ENCODE measurements at regions not wholly inside any gene's neighbourhood (a gene's known extent, or its start where the extent isn't known, plus 50 kb on each side); places are given as distances from the start of the nearest gene placed in this dataset.

- Mint-ChIP-seq H3K4me1 (ENCODE audit: low read depth, unreplicated experiment) (no peaks in the 10 kb centered on the region), H3K4me3 (ENCODE audit: unreplicated experiment) (no peak overlapping the region), H3K9me3 (ENCODE audit: unreplicated experiment) (no peaks in the 10 kb centered on the region), H3K27me3 (ENCODE audit: unreplicated experiment) (no peaks in the 10 kb centered on the region), H3K27ac (ENCODE audit: unreplicated experiment) (no peak overlapping the region), H3K36me3 (ENCODE audit: unreplicated experiment) (no peaks in the 10 kb centered on the region)
- DNase-seq: no peak
- no peak for TF ChIP-seq CTCF (IDR thresholded peaks at IDR 0.05; ENCODE audit: partially characterized antibody, unreplicated experiment)
Measured at GRCh38 chr1:73930293-73930692, 267.7 kb downstream of the LRRIQ3 start.

GRCh38 chr1:73914951-73915350, 283.0 kb downstream of the LRRIQ3 start:
- peaks cover 13% of the 10 kb centered on the region for H3K36me3 Mint-ChIP-seq (ENCODE audit: unreplicated experiment)
- H3K4me3 Mint-ChIP-seq (ENCODE audit: unreplicated experiment): no peak overlapping the region
- H3K27me3 Mint-ChIP-seq (ENCODE audit: unreplicated experiment): peaks cover 4% of the 10 kb centered on the region
- H3K27ac Mint-ChIP-seq (ENCODE audit: unreplicated experiment): no peak overlapping the region
- TF ChIP-seq CTCF (IDR thresholded peaks at IDR 0.05; ENCODE audit: partially characterized antibody, unreplicated experiment): no peak
- no peak for DNase-seq
- H3K9me3 Mint-ChIP-seq (ENCODE audit: unreplicated experiment): peaks cover 4% of the 10 kb centered on the region
- no peaks in the 10 kb centered on the region for H3K4me1 Mint-ChIP-seq (ENCODE audit: low read depth, unreplicated experiment)

- no peak overlapping the region for H3K27ac Mint-ChIP-seq (ENCODE audit: unreplicated experiment)
- no peak overlapping the region for H3K4me3 Mint-ChIP-seq (ENCODE audit: unreplicated experiment)
- no peaks in the 10 kb centered on the region for H3K4me1 Mint-ChIP-seq (ENCODE audit: low read depth, unreplicated experiment)
- H3K9me3 Mint-ChIP-seq (ENCODE audit: unreplicated experiment): peaks cover 3% of the 10 kb centered on the region
- DNase-seq: no peak
- no peak for TF ChIP-seq CTCF (IDR thresholded peaks at IDR 0.05; ENCODE audit: partially characterized antibody, unreplicated experiment)
- H3K27me3 Mint-ChIP-seq (ENCODE audit: unreplicated experiment): peaks cover 4% of the 10 kb centered on the region
- peaks cover 13% of the 10 kb centered on the region for H3K36me3 Mint-ChIP-seq (ENCODE audit: unreplicated experiment)
Measured at GRCh38 chr1:73913025-73913424, 285.0 kb downstream of the LRRIQ3 start.

GRCh38 chr1:73911849-73912248, 286.1 kb downstream of the LRRIQ3 start:
- peaks cover 13% of the 10 kb centered on the region for H3K36me3 Mint-ChIP-seq (ENCODE audit: unreplicated experiment)
- no peak for TF ChIP-seq CTCF (IDR thresholded peaks at IDR 0.05; ENCODE audit: partially characterized antibody, unreplicated experiment)
- H3K9me3 Mint-ChIP-seq (ENCODE audit: unreplicated experiment): peaks cover 3% of the 10 kb centered on the region
- no peak overlapping the region for H3K4me3 Mint-ChIP-seq (ENCODE audit: unreplicated experiment)
- no peak for DNase-seq
- no peaks in the 10 kb centered on the region for H3K4me1 Mint-ChIP-seq (ENCODE audit: low read depth, unreplicated experiment)
- no peak overlapping the region for H3K27ac Mint-ChIP-seq (ENCODE audit: unreplicated experiment)
- H3K27me3 Mint-ChIP-seq (ENCODE audit: unreplicated experiment): peaks cover 4% of the 10 kb centered on the region

- no peak for TF ChIP-seq CTCF (IDR thresholded peaks at IDR 0.05; ENCODE audit: partially characterized antibody, unreplicated experiment)
- H3K27me3 Mint-ChIP-seq (ENCODE audit: unreplicated experiment): peaks cover 4% of the 10 kb centered on the region
- peaks cover 3% of the 10 kb centered on the region for H3K9me3 Mint-ChIP-seq (ENCODE audit: unreplicated experiment)
- H3K27ac Mint-ChIP-seq (ENCODE audit: unreplicated experiment): no peak overlapping the region
- peaks cover 13% of the 10 kb centered on the region for H3K36me3 Mint-ChIP-seq (ENCODE audit: unreplicated experiment)
- H3K4me1 Mint-ChIP-seq (ENCODE audit: low read depth, unreplicated experiment): no peaks in the 10 kb centered on the region
- DNase-seq: no peak
- no peak overlapping the region for H3K4me3 Mint-ChIP-seq (ENCODE audit: unreplicated experiment)
Measured at GRCh38 chr1:73910466-73910865, 287.5 kb downstream of the LRRIQ3 start.

Data from glutamatergic neuron (in vitro differentiated cells).